ENCODE measurements at regions not wholly inside any gene's neighbourhood (a gene's known extent, or its start where the extent isn't known, plus 50 kb on each side); places are given as distances from the start of the nearest gene placed in this dataset.

DNA sequence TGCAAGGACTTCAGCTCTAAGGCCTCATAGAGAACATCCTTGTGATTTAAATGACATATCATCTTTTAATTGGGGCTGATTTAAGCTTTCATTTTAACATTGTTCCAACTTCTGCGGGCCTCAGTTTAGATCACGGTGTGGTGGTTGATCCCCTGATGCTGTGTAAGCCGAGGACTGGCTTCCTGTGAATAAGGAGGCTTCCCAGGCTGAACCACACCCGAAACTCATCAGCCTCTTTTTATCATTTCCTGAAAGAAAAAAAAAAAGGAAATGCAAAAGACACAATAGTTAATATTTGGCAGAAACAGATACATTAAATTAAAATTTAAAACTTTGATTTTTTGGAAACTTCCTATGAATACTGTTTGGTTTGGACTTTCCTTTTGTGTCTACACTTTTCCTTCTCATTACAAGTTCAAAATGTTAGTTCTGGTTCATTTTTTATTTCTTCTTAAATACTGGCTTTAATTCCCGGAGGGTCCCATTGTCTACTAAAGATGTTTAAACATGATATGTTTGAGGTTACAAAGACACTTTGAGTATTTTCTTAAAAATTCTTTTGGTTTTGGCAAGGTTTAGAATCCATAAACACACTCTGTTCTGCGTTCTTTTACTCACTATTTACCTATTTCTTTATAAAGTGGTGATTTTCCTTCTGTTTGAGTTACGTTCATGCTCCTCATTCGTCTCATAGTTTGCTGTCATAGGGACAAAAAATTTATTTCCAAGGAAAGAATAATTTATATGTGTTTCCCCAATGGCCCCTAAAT is 230.0 kb upstream of the SULF2 start:
- no peak for TF ChIP-seq POLR2A (IDR thresholded peaks at IDR 0.05; ENCODE audit: low read depth, low read length)
- TF ChIP-seq POLR2AphosphoS5 (IDR thresholded peaks at IDR 0.05; ENCODE audit: low read depth, low read length): no peak
- no peak for TF ChIP-seq TAF1 (IDR thresholded peaks at IDR 0.05; ENCODE audit: low read depth, low read length)
- TF ChIP-seq POU2F2 (IDR thresholded peaks at IDR 0.05; ENCODE audit: low read depth, low read length): no peak
